Neural progenitor cell (in vitro differentiated cells): ENCODE measurements at regions not wholly inside any gene's neighbourhood (a gene's known extent, or its start where the extent isn't known, plus 50 kb on each side); places are given as distances from the start of the nearest gene placed in this dataset.

Experiments used
- EZH2 ChIP-seq: fragments of 200-600 bp; sonication (generic); IDR thresholded peaks from 2 replicates; pipeline ENCODE4 v1.6.1; 2017; ENCODE audit warnings: antibody characterized with exemption, mild to moderate bottlenecking, moderate library complexity
- TF ChIP-seq, protein P1 (sequence below): fragments of 200-600 bp; sonication (generic); IDR thresholded peaks from 2 replicates; pipeline ENCODE4 v1.5.1; 2017; ENCODE audit warnings: antibody characterized with exemption, mild to moderate bottlenecking

DNA sequence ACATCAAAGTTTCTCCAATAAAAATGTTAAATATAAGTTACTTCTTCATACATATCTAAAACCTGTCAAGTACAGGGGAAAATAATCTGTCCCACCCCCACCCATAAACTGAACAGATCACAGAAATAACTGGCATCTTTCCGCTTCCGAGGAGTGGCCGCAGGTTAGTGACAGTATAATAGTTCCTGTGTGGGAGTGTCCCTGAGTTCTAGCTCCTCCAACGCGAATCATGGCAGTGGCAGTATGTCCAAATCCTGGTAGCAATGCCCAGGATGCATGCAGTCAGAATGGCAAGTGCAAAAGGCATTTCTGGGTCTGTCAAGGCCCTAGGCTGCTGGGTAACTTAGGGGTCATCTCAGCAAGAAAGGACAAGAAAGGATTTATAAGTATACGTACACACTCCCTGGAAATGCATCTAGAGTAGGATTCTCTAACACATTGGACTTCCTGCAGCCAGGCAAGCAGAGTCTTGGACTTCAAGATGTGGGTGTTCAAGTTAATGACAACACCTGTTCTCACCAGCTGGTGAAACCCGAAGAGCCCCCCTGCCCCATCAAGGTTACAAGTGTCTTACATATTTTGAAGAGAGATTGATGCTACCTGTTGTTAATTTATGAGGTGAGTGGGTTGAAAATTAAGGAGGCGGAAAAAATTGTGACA, 94.4 kb upstream of the COL1A2 start:
- TF ChIP-seq EZH2 = no peak
- TF ChIP-seq, protein P1, sequence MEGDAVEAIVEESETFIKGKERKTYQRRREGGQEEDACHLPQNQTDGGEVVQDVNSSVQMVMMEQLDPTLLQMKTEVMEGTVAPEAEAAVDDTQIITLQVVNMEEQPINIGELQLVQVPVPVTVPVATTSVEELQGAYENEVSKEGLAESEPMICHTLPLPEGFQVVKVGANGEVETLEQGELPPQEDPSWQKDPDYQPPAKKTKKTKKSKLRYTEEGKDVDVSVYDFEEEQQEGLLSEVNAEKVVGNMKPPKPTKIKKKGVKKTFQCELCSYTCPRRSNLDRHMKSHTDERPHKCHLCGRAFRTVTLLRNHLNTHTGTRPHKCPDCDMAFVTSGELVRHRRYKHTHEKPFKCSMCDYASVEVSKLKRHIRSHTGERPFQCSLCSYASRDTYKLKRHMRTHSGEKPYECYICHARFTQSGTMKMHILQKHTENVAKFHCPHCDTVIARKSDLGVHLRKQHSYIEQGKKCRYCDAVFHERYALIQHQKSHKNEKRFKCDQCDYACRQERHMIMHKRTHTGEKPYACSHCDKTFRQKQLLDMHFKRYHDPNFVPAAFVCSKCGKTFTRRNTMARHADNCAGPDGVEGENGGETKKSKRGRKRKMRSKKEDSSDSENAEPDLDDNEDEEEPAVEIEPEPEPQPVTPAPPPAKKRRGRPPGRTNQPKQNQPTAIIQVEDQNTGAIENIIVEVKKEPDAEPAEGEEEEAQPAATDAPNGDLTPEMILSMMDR = no peak
